Activated gamma-delta T cell treated with Interleukin-2 at 50 U/mL for 16 hours (primary cell): ENCODE measurements at regions not wholly inside any gene's neighbourhood (a gene's known extent, or its start where the extent isn't known, plus 50 kb on each side); places are given as distances from the start of the nearest gene placed in this dataset.
A peak's percentile ranks its signal among the peaks of the same experiment; 100 is the strongest.

Source experiments
- DNase-seq: peaks from one replicate; pipeline ENCODE4 v3.0.0-alpha.2; 2020

- peak; percentile 26 for DNase-seq
Measured at GRCh38 chr14:49971156-49972130, 78.6 kb downstream of the ARF6 start.

- DNase-seq = no peak
Measured at GRCh38 chr14:49972131-49972671, 79.3 kb downstream of the ARF6 start.

- DNase-seq = peak; percentile 38
Measured at GRCh38 chr14:49972823-49973222, 79.9 kb downstream of the ARF6 start.

GRCh38 chr14:49975276-49975675 is 82.4 kb downstream of the ARF6 start:
- DNase-seq = no peak

- no peak for DNase-seq
Measured at GRCh38 chr14:49975799-49976198, 82.9 kb downstream of the ARF6 start.

GRCh38 chr14:49977126-49977841 is 84.4 kb downstream of the ARF6 start:
- peak; percentile 24 for DNase-seq

GRCh38 chr14:49980027-49980426 is 87.1 kb downstream of the ARF6 start:
- DNase-seq = no peak

GRCh38 chr14:49982082-49982481 is 89.2 kb downstream of the ARF6 start:
- no peak for DNase-seq

- DNase-seq = no peak
Measured at GRCh38 chr14:49982501-49982951, 89.6 kb downstream of the ARF6 start.

GRCh38 chr14:49984424-49984823 is 91.5 kb downstream of the ARF6 start:
- DNase-seq = no peak

GRCh38 chr14:49986343-49987014 is 93.6 kb downstream of the ARF6 start:
- no peak for DNase-seq

- DNase-seq = no peak
Measured at GRCh38 chr14:49988080-49988990, 95.5 kb downstream of the ARF6 start.

GRCh38 chr14:49989966-49990365 is 97.1 kb downstream of the ARF6 start:
- no peak for DNase-seq

GRCh38 chr14:49991491-49991890 is 98.6 kb downstream of the ARF6 start:
- DNase-seq = no peak

- DNase-seq = no peak
Measured at GRCh38 chr14:49992036-49992435, 99.2 kb downstream of the ARF6 start.

GRCh38 chr14:49992448-49992847 is 99.6 kb downstream of the ARF6 start:
- no peak for DNase-seq

GRCh38 chr14:49992901-49993339 is 100.0 kb downstream of the ARF6 start:
- no peak for DNase-seq

GRCh38 chr14:49993565-49993964 is 100.7 kb downstream of the ARF6 start:
- no peak for DNase-seq

- DNase-seq = no peak
Measured at GRCh38 chr14:49994951-49995561, 102.2 kb downstream of the ARF6 start.

- no peak for DNase-seq
Measured at GRCh38 chr14:49997991-49998390, 105.1 kb downstream of the ARF6 start.

- DNase-seq = peak; percentile 78
Measured at GRCh38 chr14:49999146-49999761, 106.4 kb downstream of the ARF6 start.
